GM12873 (cell line): ENCODE measurements at regions not wholly inside any gene's neighbourhood (a gene's known extent, or its start where the extent isn't known, plus 50 kb on each side); places are given as distances from the start of the nearest gene placed in this dataset.

Source experiments
- TF ChIP-seq, protein P1 (sequence below): IDR thresholded peaks from 2 replicates; pipeline ENCODE4 v1.5.1; 2012; ENCODE audit warnings: low read depth, mild to moderate bottlenecking, moderate library complexity, low read length, control low read depth; ENCODE audit not compliant: insufficient read depth; ENCODE audit errors: missing control alignments

DNA sequence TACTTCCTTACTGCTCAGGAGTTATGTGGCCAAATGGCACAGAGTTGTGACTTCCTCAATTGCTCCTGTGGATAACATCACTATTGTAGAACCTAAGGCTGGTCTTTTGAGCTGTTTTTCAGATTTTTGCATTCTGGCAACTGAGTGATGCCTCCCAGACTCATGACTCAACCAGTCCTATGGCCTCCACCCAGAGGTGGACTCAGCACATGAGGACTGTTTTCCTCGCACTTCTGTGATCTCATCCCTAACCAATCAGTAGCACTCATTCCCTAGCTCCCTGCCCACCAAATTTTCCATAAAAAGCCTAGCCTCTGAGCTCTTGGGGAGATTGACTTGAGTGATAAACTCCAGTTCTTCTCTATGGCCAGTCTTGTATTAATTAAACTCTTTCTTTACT is 407.9 kb upstream of the TNP1 start:
- TF ChIP-seq, protein P1, sequence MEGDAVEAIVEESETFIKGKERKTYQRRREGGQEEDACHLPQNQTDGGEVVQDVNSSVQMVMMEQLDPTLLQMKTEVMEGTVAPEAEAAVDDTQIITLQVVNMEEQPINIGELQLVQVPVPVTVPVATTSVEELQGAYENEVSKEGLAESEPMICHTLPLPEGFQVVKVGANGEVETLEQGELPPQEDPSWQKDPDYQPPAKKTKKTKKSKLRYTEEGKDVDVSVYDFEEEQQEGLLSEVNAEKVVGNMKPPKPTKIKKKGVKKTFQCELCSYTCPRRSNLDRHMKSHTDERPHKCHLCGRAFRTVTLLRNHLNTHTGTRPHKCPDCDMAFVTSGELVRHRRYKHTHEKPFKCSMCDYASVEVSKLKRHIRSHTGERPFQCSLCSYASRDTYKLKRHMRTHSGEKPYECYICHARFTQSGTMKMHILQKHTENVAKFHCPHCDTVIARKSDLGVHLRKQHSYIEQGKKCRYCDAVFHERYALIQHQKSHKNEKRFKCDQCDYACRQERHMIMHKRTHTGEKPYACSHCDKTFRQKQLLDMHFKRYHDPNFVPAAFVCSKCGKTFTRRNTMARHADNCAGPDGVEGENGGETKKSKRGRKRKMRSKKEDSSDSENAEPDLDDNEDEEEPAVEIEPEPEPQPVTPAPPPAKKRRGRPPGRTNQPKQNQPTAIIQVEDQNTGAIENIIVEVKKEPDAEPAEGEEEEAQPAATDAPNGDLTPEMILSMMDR, result no peak

DNA sequence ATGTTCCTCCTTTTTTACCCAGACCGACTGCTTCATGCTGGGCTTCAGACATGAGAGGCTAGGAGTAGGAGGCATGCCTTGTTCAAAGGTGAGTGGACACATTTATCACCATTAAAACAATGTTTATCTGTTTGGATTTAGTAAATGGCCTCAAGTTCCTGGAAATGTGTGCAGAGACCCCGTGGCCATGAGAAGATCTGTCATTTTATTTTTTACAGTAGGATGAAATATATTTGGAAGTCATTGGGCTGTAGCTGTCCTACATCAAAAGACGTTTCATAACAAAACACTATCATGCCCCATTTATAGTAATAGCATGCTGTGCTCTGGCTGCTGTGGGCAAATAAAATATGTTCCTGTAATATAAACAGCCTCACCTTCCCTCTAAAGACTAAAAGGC is 403.9 kb upstream of the TNP1 start:
- TF ChIP-seq, protein P1, result no peak

DNA sequence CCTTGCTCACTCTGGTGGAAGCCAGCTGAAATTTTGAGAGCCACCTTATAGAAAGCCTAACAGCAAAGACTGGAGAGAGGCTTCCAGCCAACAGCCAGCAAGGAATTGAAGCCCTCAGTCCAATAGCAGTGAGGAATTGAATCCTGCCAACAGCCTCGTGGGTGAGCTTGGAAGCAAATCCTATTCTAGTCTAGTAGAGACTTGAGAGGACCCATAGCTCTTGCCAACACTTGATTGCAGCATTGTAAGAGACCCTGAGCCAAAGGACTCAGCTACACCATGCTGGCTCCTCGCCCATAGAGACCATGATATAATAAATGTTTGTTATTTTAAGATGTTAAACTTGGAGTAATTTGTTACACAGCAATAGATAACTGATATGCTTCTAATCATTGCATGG is 403.0 kb upstream of the TNP1 start:
- TF ChIP-seq, protein P1, result no peak

DNA sequence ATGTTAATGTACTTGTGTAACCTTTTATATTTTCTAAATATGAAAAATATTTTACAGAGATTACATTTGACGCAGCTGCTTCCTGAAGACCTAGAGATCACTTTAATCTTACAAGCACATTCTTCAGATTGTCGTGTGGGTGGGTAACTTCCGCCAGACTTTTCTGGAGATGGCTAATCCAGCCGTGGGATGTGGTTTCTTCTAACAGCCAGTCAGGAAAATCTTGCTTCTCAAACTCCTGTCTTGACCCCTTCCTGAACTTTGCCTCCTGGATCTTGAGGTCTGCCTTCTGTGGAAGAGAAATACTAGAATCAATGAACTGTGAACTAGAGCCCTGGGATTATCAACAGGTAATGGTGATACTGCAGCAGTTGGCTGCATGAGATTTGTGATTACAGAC is 401.6 kb upstream of the TNP1 start:
- TF ChIP-seq, protein P1, result no peak

DNA sequence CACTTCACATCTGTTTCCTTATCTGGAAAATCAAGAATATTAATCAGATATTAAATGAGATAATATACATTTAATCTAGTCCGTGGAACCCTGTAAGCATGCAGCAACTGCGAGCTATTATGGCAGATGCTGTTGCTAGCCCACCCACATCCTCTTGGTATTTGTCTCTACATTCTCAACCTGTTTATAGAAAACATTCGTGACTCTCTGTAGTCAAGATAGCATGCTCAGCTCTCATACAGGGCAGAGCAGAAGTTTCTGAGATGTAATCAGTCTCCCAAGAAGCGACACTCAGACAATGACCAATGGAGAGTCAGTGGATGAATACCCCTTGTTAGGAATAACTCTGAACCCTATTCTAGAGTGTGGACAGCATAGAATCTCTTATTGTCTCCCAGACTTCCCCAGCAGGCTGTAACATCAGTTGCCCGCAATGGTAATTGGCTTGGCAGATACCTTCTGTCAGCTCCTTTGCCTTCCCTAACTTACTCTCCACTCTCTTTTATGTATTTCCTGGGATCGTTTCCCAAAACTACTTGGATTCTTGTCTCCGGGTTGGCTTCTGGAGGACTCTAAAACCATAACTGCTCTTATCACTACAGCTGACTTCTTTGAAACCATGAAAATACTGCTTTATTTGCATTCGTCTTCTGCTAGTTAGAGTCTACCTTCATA is 400.7 kb upstream of the TNP1 start:
- TF ChIP-seq, protein P1, result no peak

DNA sequence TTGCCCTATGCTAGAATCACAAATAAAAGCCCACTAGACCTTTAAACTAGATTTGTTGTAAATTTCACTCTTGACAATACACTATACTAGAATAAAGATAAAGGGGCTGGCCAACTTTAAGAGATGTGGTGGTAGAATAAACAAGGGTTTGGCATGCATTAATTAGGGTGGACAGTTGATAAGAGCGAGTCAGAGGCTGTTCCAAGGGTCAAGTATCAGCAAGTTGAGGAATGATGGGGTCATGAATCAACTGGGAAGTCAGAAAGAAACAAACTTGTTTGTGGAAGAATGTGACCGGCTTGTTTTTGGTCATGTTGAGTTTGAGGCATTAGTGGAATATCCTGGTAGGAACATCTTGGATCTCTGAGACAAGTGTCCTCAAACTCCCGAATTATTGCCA is 398.3 kb upstream of the TNP1 start:
- TF ChIP-seq, protein P1, result no peak

DNA sequence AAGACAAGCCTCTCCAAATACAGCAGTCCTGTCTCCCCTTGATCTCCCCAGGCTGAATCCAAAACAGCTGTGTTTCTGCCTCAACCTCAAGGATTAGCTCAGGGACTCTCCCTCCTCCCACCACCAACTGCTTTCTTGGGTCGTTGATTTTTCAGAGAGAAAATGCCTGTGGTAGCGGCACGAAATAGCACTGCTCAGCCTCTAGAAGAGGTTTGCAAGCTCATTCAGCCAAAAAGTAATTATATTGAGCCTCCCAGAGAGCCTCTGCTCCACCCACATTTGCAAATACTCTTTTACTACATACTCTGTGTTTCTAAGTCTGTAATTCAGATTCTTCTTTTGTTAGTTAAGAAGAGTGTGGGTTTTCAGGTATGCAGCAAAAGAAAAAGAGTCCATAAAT is 396.4 kb upstream of the TNP1 start:
- TF ChIP-seq, protein P1, result no peak

DNA sequence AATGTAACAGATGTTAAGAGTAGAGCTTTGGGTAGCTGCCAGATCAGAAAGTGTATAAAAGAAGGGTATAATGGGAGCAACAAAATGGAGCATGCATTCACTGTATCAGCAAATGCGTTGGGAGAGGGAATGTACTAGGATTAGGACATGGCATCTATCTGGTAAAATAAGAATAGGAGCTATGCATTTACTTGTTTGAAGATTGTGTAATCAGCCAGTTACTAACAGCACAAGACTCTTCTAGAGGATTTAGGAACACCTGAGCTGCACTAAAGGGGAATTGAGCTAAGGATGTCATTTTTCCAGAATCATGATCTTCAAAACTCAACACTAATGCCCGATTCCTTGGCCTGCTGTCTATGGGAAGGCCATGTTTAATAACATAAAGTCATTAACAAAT is 394.2 kb upstream of the TNP1 start:
- TF ChIP-seq, protein P1, result no peak
